HG03103 (cell line): ENCODE measurements at regions not wholly inside any gene's neighbourhood (a gene's known extent, or its start where the extent isn't known, plus 50 kb on each side); places are given as distances from the start of the nearest gene placed in this dataset.
"Not testable (repeated sequence)": the region's sequence is repeated elsewhere in the genome, so short reads cannot be mapped to it uniquely, and the experiment has no call there.

Source experiments
- ATAC-seq: cut with Tn5 transposase; IDR thresholded peaks from one replicate; pipeline ENCODE4 v1.9.1; 2021; ENCODE audit warnings: low read depth; ENCODE audit not compliant: unreplicated experiment

DNA sequence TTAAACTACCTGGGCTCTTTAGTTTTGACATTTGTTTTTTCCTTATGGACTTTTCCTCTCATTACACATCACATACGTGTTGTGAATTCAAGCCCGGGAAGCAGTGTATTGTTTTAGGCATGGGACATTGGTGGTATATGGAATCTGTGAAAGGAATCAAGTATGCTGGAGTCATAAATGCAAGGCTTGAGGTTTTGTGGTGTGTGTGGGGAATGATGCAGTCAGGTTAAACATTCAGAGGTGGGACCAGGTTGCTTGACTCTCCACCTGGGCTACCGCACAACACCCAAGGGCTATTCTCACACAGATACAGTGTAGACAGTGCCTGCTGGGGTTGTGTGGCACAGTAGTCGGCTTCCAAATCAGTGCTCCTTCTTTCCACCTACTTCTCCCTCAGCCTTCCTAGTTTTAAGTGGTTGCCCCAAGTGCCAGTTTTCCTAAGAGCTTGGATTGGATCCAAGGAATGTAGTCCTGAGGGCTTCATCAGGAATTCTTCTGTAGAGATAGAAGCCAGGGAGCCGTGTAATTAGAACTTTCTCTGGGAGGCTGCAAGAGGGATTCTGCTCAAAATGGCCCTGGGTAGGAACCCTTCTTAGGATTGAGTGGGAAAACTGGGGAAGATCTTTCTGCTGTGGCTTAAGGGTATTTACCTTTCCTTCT lies 243.7 kb downstream of the C12orf75 start:
- ATAC-seq, result no peak

DNA sequence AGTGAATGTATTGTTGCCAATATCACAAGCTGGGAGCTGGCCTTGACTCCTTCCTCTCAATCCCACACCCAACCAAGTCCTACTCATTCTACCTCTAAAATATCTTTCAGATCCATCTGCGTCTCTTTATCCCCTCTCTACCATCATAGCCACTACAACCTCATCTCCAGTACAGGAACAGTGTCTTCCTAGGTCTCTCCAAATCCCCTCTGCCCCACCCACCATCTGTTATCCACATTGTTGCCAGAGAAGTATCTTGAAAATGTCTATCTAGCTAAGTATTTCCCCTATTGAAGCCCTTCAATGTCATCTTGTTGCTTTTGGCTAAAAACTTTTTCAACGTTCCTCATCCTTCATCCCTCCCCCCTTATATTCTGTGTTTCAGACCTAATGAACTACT lies 244.7 kb downstream of the C12orf75 start:
- ATAC-seq, result no peak

DNA sequence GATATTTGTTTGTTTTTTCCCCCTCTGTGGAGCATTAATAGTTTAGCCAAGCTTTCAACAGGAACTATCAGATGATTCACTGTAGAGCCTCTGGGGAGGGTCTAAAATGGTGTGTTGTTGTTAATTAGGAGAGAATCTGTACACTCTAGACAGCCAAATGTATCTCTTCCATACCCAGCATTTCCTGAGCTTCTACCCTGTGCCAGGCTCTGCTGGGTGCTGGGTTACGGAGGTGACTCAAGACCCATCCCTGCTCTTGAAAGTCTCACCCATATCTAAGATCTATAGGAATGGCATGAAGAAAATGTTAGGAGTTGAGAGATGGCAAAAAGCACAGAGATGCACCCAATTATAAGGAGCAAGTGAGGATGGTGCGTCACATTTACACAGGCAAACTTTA lies 245.8 kb downstream of the C12orf75 start:
- no peak for ATAC-seq

DNA sequence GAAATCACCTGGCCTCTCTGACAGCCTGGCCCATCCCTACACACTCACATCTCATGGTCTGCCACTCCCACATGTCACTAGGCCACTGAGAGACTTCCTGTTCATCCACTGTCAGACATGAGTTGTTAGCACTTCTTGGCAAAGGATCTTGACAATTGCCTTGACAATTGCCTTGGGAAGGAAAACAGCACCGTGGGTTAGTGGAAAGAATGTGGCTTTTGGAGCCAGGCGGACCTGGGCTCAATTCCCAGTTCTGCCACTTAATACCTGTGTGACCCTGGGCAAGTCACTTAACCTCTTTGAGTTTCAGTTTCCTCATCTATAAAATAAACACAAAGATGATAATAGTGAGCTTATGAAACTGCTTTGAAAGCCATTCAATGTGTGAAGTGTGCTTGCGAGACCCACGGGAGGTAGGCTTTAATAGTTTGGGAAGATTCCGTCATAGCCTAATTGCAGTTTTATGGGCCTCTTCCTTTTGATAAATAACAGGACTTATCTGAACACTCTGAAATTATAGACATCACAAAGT lies 250.4 kb downstream of the C12orf75 start:
- no peak for ATAC-seq

DNA sequence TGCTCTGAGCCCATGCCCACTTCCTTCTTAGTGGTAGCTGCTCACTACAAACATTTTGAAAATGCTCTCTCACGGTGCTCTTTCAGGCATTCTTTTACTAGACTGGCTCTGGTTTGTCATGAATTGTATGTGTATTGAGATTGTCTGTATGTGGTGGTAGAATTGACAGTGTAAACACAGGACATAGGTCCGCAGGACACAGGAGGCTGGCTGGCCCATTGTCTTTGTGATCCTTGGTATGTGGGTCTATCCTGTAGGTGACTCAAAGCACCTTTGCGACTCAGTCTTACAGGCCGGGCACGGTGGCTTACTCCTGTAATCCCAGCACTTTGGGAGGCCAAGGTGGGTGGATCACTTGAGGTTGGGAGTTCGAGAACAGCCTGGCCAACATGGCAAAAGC lies 250.9 kb downstream of the C12orf75 start:
- no peak for ATAC-seq

DNA sequence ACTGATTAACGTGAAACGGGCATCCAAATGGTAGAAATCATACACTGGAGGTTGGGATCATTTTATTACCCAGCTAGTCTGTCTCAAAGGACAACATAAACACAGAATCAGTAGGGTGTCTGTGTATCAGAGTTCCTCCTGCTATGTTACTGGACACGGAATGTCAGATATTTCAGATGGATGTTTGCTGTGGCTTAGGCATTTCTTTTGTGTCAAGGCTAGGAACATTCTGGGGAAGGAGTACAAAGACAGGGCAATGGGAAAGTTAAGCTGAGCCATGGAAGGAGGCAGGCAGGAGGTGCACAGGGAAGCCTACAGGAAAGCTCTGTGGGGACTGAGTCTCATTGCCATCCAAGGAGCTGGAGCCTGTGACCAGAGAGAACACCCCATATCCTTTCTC lies 254.6 kb downstream of the C12orf75 start:
- ATAC-seq, result no peak

DNA sequence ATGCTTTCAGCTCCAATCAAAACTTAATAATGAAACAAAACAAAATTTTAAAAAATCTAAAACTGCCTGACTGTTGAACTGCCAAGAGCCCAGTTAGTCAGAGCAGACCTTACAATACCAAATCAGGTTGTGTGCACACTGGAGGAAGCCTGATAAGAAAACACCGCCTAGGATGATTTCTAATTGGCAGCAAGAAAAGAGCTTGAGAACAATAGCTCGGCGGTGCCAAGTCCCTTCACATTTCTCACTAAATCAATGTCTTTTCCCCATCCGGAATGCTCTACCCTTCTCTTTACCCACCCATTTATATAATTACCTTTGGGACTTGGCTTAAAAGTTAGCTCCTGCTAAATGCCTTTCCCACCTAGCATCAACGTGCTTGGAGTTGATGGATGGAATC lies 256.7 kb downstream of the C12orf75 start:
- ATAC-seq, result no peak

DNA sequence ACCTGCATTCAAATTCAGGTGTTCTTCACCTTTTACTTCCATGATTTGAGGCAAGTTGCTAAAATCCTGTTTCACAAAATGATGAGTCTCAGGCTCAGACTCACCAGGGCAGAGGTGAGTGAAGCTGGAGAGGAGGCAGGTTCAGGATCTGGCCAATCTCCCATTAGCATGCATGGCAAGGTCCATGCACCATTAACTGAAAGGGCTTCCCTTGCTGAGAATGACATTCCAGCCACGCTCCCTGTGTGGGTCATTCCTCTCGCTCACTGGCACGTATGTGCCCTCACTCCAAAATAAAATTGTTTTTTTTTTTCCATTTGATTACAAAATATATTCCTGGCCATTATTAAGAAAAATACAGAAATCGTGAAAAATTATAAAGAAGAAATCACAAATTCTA lies 257.6 kb downstream of the C12orf75 start:
- ATAC-seq, result no peak

DNA sequence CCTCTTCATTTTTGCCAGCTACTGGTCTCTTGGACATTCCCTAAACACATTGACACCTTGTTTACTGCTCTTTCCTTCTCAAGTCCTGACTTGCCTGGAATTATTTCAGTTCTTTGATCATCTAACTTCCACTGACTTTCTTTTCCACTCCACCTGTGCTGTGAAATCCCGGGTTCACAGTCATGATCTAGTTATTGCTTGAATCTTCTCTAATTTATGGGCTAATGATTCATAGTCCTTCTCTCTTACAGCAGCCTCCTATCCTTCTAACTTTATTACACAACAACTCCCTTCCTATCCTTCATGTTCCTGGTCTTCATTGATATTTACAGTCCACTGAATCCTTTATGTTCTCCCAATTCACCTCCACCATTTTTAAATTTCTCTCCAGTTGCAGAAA lies 260.1 kb downstream of the C12orf75 start:
- no peak for ATAC-seq

DNA sequence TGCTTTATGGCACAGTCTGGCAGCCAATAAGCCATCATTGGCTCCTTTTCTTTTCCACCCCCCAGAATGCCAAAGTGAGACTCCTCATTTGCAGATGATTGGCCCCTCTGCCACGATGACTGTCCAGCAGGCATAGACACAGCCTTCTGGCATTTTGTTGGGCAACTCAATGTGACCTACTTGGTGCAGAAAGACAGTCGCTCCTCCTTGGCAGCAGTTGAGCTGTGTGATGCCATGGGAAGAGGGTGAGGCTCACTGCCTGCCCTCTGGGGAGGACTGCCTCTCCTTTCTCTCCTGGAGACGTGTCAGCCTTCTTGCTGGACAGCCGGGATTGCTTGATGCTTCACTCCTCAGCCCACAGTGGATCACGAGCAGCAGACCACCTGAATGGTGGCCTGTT lies 264.9 kb downstream of the C12orf75 start:
- no peak for ATAC-seq

DNA sequence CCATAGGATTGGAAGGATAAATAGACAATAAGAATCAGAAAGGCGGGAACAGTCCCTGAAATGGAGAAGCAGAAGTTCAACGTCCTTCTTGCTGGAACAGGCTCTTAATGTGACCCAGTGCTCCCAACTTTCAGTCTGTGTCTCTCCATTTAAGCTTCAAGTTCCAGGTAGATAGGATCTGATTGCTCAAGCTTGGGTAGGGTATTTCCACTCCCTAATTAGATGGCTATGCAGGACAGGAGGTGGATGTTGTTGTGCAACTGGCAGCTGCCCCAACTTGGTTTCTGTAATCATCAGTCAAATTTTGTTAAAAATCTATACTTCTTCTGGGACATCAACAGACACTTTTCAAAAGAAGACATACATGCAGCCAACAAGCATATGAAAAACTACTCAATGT lies 266.2 kb downstream of the C12orf75 start:
- no peak for ATAC-seq

DNA sequence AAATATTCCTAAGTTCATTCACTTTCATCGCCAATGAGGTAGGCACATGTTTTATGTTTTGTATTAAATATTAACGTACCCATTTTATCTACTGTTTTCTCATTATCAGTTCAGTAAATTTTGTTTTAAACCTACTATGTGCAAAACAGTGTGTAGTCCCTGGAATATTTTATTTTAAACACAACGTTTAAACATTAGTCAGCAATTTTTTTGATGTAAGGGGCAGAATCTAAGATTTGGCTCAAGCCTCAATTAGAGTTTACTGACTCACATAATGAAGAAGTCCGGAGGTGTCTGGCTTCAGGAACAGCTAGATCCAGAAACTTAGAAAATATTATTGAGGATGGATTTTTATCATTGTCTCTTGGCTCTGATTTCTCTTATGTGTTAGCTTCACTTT lies 267.5 kb downstream of the C12orf75 start:
- no peak for ATAC-seq

DNA sequence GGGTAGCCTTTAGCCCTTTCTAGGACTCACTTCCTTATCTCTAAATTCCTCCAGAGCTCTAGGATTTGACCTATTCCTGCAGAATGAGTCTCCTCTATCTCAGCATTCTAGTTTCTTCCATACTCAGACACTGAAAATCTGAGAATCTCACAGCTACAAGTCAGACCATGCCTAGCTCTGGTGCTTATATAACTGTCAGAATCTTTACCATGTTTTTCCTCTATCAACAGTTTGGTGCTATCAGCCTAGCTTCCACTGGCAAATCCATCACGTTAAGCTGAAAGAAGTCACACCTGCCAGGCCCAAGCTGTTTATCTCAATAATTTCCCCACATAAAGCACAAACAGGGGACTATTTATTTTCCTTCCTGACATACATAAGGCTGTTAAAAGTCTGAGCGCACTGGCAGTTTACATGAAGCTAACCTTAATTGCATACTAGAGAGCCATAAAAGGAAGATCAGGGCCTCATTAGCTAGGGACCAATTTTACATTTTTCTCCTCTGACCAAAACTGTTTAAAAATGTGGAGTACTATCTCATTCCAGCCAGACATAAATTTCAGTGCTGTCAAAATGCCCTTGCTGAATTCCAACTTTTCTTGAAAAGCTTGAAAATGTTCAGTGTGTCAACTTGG lies 270.5 kb downstream of the C12orf75 start:
- no peak for ATAC-seq

DNA sequence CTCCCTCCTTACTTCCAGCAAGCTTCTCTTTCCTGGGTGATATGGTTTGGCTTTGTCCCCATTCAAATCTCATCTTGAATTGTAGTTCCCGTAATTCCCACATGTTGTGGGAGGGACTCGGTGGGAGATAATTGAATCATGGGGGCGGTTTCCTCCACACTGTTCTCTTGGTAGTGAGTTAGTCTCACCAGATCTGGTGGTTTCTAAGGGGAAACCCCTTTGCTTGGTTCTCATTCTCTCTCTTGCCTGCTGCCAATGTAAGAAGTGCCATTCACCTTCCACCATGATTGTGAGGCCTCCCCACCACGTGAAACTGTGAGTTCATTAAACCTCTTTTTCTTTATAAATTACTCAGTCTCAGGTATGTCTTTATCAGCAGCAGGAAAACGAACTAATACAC lies 271.8 kb downstream of the C12orf75 start:
- ATAC-seq, result not testable (repeated sequence)

DNA sequence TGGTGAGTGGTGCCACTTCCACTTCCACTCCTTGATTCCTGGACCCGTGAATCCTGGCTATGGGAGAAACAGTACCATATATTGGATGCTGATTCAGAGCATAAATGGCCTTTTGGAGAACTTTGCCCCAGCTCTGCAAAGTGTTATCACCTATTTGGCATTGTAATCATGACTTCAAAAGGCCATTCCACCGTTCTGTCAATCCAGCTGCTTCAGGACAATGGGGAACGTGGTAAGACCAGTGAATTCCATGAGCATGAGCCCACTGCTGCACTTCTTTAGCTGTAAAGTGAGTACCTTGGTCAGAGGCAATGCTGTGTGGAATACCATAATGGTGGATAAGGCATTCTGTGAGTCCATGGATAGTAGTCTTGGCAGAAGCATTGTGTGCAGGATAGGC lies 273.8 kb downstream of the C12orf75 start:
- ATAC-seq, result not testable (repeated sequence)

DNA sequence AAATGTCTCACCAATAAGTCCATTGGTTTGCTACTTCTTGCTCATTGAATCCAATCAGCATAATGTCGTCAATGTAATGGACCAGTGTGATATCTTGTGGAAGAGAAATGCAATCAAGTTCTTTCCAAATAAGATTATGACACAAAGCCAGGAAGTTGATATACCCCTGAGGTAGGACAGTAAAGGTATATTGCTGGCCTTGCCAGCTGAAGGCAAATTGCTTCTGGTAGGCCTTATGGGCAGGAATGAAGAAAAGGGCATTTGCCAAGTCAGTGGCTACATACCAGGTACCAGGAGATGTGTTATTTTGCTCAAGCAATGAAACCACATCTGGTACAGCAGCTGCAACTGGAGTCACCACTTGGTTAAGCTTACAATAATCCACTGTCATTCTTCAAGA lies 276.1 kb downstream of the C12orf75 start:
- ATAC-seq, result not testable (repeated sequence)

DNA sequence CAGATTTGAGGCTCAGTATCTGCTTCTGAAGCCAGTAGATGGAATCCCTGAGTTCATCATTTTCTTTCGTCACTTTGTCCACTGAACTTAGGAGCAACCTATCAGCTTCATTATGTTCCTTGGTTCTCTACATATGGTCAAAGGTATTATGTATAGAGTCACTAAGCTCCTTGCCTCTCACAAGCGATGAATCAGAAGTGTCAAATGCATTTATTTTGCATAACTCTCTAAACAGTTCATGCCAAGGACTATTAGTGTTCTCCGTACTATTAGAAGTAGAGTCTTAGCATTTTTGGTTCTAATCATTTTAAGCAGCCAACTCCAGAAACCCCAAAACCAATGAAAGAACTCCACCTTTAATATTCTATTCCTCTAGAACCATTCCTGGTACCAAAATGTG lies 278.5 kb downstream of the C12orf75 start:
- not testable (repeated sequence) for ATAC-seq

DNA sequence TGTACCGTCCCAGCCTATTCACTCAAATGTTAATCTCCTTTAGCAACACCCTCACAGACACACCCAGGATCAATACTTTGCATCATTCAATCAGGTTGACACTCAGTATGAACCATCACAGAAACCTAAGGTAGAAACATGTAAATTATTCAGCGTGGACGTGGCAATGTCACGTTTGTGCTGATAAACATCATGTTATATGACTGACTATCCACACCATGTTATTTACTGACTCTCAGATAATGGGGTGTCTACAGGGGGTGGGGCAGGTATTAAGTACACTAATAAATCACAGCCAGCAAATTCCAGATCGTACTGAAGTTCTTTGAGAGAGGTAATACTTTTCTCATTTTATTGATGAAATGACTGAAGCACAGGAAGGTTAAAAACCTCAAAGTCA lies 280.0 kb downstream of the C12orf75 start:
- no peak for ATAC-seq

DNA sequence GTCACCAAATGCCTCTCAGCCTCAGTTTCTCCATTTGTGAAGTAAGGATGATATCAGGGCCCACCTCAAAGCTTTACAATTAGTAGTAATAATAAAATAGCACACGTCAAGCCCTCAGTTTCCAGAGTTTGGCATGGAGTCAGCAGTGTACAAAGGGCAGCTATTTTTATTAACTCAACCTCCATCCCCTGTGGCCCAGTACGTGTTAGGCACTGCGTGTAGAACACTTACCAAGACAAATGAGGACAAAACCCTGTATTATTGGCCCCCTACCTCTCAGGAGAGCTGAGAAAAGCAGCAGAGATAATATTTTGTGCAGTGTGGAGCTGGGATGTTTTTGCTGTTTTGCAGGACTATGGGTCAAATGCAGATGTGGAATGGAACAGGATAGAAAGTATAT lies 280.8 kb downstream of the C12orf75 start:
- no peak for ATAC-seq

DNA sequence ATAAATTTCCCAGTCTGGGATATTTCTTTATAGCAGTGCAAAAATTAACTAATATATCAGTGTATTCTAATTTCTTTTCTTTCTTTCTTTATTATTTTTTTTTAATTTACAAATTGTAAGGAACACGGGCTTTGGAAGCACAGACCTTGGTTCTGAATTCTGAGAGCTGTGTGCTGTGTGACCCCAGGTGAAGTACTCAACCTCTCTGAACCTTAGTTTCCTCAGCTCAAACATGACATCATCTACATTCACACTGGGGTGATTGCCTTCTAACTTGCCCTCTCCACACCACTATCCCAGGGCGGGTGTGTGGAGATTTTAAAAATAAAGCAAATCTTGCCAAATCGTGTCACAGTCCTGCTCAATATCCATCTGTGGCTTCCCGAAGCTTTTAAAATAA lies 282.8 kb downstream of the C12orf75 start:
- no peak for ATAC-seq

DNA sequence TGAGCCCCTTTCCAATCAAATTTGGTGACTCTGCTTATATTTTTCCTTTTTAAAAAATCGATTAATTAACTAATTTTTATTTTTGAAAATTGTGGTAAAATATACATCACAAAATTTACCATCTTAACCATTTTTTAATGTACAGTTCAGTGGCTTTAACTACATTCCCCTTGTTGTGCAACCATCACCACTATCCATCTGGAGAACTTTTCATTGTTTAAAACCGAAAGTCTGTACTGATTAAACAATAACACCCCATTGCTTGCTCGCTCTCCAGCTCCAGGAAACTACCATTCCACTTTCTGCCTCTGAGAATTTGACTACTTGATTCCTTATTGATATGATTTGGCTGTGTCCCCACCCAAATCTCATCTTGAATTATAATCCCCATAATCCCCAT lies 283.4 kb downstream of the C12orf75 start:
- no peak for ATAC-seq

DNA sequence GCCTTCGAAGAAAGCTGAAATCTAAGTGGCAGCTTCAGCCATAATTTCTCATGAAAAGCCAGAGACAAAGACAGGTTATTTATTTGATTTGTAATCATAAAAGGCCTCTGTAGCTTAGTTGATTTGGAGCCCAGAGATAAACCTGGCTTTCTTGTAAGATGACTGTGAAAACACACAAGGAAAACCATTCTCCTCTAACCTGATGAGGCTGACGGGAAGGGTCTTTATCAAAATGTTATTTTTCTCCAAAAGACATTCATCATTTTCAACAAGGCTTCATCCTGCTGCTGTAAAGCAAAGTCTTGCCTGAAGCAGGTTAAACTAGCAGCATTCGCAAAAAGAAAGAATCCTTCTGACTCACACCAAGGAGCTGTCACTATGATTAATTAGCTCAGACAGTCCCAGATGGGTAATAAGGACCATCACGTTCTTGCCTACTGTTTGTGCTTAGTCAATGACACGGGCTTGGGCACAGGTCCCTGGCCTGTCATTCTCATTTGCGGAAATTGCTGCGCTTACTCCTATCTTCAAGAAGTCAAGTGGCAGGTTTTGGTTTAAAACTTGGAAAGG lies 286.6 kb downstream of the C12orf75 start:
- ATAC-seq, result no peak
